K562 (cell line): ENCODE measurements at regions not wholly inside any gene's neighbourhood (a gene's known extent, or its start where the extent isn't known, plus 50 kb on each side); places are given as distances from the start of the nearest gene placed in this dataset.

Experiments used
- ARID1B ChIP-seq: fragments of 450-650 bp; IDR thresholded peaks from 2 replicates; pipeline ENCODE4 v1.6.1; 2016; ENCODE audit warnings: antibody characterized with exemption, mild to moderate bottlenecking, inconsistent platforms
- EHMT2 ChIP-seq: fragments of 450-650 bp; IDR thresholded peaks from 2 replicates; pipeline ENCODE4 v1.6.1; 2018; ENCODE audit warnings: antibody characterized with exemption
- HDGF ChIP-seq: fragments of 450-650 bp; IDR thresholded peaks from 2 replicates; pipeline ENCODE4 v1.6.1; 2016
- LCOR ChIP-seq: sonication (generic); formaldehyde crosslinking; IDR thresholded peaks from 2 replicates; pipeline ENCODE4 v1.8.0; 2022; ENCODE audit warnings: mild to moderate bottlenecking, missing genetic modification reagents
- MEF2D ChIP-seq: conservative IDR thresholded peaks from 2 replicates; pipeline ENCODE4 v1.6.1; 2016; ENCODE audit warnings: low read depth, missing genetic modification characterization, missing compliant biosample characterization
- NCOA6 ChIP-seq: fragments of 450-650 bp; IDR thresholded peaks from 2 replicates; pipeline ENCODE4 v1.6.1; 2017; ENCODE audit warnings: mild to moderate bottlenecking
- NCOR1 ChIP-seq: fragments of 450-650 bp; IDR thresholded peaks from 2 replicates; pipeline ENCODE4 v1.6.1; 2016; ENCODE audit warnings: mild to moderate bottlenecking, moderate library complexity
- RBM34 ChIP-seq: fragments of 200-400 bp; formaldehyde crosslinking; IDR thresholded peaks from 2 replicates; pipeline ENCODE4 v1.6.1; 2018; ENCODE audit warnings: low read length, borderline replicate concordance; ENCODE audit not compliant: insufficient read depth
- RUNX1 ChIP-seq: sonication (generic); IDR thresholded peaks from 2 replicates; pipeline ENCODE4 v1.6.1; 2016; ENCODE audit warnings: antibody characterized with exemption, low read depth
- TAL1 ChIP-seq: fragments of 450-650 bp; IDR thresholded peaks from 2 replicates; pipeline ENCODE4 v1.6.1; 2016; ENCODE audit warnings: mild to moderate bottlenecking
- TCF3 ChIP-seq: sonication (generic); formaldehyde crosslinking; IDR thresholded peaks from 2 replicates; pipeline ENCODE4 v1.4.0; 2020; ENCODE audit warnings: mild to moderate bottlenecking, missing genetic modification reagents
- XRCC4 ChIP-seq: IDR thresholded peaks from one replicate; pipeline ENCODE4 v1.6.1; 2011; ENCODE audit not compliant: insufficient read depth, insufficient read length; ENCODE audit errors: extremely low read depth
- ZKSCAN1 ChIP-seq: fragments of 150-350 bp; IDR thresholded peaks from 2 replicates; pipeline ENCODE4 v1.6.1; 2016; ENCODE audit warnings: low read depth, low read length
- ZNF274 ChIP-seq: IDR thresholded peaks from 2 replicates; pipeline ENCODE4 v1.6.1; 2011; ENCODE audit warnings: low read depth, mild to moderate bottlenecking, low read length, moderate library complexity, borderline replicate concordance
- ZNF282 ChIP-seq: sonication (generic); formaldehyde crosslinking; IDR thresholded peaks from 2 replicates; pipeline ENCODE4 v1.8.1; 2023; ENCODE audit warnings: missing genetic modification reagents
- ZNF436 ChIP-seq: fragments of 250-450, 450-650 bp; sonication (Bioruptor Pico); formaldehyde crosslinking; IDR thresholded peaks from 2 replicates; pipeline ENCODE4 v1.7.0; 2020; ENCODE audit warnings: mild to moderate bottlenecking
- ZNF551 ChIP-seq: fragments of 250-450 bp; sonication (Bioruptor Pico); IDR thresholded peaks from 2 replicates; pipeline ENCODE4 v1.5.0; 2021; ENCODE audit warnings: mild to moderate bottlenecking, moderate library complexity
- ZSCAN32 ChIP-seq: fragments of 450-650 bp; formaldehyde crosslinking; IDR thresholded peaks from 2 replicates; pipeline ENCODE4 v1.4.0; 2020; ENCODE audit warnings: mild to moderate bottlenecking, moderate library complexity
- TF ChIP-seq, protein P1 (sequence below): sonication (generic); formaldehyde crosslinking; IDR thresholded peaks from 2 replicates; pipeline ENCODE4 v1.8.1; 2022; ENCODE audit warnings: missing genetic modification reagents
- TF ChIP-seq, protein P2 (sequence below), 2 experiments: fragments of 450-650 bp; IDR thresholded peaks; 2 replicates each; pipeline ENCODE4 v1.6.1; 2018; ENCODE audit warnings: mild to moderate bottlenecking in 2 of 2, low read depth in 1 of 2; ENCODE audit not compliant: partially characterized antibody in 2 of 2
- TF ChIP-seq, protein P3 (sequence below): fragments of 200-800 bp; sonication (Bioruptor generic); IDR thresholded peaks from 2 replicates; pipeline ENCODE4 v1.6.1; 2016; ENCODE audit warnings: missing genetic modification characterization, missing compliant biosample characterization

DNA sequence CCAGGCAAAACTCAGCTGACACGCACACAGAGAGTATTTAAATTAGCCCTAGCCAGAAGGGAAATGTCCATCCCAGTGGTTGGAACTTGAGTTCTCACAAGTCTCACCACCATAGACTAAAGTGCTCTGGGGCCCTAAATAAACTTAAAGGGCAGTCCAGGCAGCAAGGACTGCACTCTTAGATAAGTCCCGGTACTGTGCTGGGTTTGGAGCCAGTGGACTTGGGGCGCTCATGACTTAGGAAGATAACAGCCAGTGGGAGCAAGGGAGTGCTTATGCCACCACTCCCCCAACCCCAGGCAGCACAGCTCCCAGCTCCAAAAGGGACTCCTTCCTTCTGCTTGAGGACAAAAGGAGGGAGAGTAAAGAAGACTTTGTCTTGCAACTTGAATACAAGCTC is 319.5 kb upstream of the GPR149 start (continued):
- TF ChIP-seq XRCC4 (no peak), EHMT2 (peak; percentile 34; the same call in 1 of the 2 replicates), NCOA6 (no peak), ZNF551 (CRISPR knock-in tag) (no peak), ARID1B (peak; percentile 67), TCF3 (peak; percentile 80), TAL1 (peak; percentile 63; the same call in 1 of the 2 replicates), ZNF274 (no peak), HDGF (no peak), RBM34 (no peak), NCOR1 (peak; percentile 61), LCOR (CRISPR knock-in tag) (no peak), MEF2D (no peak), ZNF436 (CRISPR knock-in tag) (no peak), ZNF282 (CRISPR knock-in tag) (no peak), ZSCAN32 (CRISPR knock-in tag) (no peak), RUNX1 (no peak), ZKSCAN1 (no peak)
- TF ChIP-seq, protein P1, sequence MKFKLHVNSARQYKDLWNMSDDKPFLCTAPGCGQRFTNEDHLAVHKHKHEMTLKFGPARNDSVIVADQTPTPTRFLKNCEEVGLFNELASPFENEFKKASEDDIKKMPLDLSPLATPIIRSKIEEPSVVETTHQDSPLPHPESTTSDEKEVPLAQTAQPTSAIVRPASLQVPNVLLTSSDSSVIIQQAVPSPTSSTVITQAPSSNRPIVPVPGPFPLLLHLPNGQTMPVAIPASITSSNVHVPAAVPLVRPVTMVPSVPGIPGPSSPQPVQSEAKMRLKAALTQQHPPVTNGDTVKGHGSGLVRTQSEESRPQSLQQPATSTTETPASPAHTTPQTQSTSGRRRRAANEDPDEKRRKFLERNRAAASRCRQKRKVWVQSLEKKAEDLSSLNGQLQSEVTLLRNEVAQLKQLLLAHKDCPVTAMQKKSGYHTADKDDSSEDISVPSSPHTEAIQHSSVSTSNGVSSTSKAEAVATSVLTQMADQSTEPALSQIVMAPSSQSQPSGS (CRISPR knock-in tag) = no peak
- TF ChIP-seq, protein P2, sequence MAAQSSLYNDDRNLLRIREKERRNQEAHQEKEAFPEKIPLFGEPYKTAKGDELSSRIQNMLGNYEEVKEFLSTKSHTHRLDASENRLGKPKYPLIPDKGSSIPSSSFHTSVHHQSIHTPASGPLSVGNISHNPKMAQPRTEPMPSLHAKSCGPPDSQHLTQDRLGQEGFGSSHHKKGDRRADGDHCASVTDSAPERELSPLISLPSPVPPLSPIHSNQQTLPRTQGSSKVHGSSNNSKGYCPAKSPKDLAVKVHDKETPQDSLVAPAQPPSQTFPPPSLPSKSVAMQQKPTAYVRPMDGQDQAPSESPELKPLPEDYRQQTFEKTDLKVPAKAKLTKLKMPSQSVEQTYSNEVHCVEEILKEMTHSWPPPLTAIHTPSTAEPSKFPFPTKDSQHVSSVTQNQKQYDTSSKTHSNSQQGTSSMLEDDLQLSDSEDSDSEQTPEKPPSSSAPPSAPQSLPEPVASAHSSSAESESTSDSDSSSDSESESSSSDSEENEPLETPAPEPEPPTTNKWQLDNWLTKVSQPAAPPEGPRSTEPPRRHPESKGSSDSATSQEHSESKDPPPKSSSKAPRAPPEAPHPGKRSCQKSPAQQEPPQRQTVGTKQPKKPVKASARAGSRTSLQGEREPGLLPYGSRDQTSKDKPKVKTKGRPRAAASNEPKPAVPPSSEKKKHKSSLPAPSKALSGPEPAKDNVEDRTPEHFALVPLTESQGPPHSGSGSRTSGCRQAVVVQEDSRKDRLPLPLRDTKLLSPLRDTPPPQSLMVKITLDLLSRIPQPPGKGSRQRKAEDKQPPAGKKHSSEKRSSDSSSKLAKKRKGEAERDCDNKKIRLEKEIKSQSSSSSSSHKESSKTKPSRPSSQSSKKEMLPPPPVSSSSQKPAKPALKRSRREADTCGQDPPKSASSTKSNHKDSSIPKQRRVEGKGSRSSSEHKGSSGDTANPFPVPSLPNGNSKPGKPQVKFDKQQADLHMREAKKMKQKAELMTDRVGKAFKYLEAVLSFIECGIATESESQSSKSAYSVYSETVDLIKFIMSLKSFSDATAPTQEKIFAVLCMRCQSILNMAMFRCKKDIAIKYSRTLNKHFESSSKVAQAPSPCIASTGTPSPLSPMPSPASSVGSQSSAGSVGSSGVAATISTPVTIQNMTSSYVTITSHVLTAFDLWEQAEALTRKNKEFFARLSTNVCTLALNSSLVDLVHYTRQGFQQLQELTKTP (IDR thresholded peaks at IDR 0.05; ENCODE audit: low read depth in 1 of 2, partially characterized antibody in 2 of 2) = no peak
- TF ChIP-seq, protein P3, sequence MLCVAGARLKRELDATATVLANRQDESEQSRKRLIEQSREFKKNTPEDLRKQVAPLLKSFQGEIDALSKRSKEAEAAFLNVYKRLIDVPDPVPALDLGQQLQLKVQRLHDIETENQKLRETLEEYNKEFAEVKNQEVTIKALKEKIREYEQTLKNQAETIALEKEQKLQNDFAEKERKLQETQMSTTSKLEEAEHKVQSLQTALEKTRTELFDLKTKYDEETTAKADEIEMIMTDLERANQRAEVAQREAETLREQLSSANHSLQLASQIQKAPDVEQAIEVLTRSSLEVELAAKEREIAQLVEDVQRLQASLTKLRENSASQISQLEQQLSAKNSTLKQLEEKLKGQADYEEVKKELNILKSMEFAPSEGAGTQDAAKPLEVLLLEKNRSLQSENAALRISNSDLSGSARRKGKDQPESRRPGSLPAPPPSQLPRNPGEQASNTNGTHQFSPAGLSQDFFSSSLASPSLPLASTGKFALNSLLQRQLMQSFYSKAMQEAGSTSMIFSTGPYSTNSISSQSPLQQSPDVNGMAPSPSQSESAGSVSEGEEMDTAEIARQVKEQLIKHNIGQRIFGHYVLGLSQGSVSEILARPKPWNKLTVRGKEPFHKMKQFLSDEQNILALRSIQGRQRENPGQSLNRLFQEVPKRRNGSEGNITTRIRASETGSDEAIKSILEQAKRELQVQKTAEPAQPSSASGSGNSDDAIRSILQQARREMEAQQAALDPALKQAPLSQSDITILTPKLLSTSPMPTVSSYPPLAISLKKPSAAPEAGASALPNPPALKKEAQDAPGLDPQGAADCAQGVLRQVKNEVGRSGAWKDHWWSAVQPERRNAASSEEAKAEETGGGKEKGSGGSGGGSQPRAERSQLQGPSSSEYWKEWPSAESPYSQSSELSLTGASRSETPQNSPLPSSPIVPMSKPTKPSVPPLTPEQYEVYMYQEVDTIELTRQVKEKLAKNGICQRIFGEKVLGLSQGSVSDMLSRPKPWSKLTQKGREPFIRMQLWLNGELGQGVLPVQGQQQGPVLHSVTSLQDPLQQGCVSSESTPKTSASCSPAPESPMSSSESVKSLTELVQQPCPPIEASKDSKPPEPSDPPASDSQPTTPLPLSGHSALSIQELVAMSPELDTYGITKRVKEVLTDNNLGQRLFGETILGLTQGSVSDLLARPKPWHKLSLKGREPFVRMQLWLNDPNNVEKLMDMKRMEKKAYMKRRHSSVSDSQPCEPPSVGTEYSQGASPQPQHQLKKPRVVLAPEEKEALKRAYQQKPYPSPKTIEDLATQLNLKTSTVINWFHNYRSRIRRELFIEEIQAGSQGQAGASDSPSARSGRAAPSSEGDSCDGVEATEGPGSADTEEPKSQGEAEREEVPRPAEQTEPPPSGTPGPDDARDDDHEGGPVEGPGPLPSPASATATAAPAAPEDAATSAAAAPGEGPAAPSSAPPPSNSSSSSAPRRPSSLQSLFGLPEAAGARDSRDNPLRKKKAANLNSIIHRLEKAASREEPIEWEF (CRISPR knock-in tag) = no peak
